HEK293T (cell line): ENCODE measurements at regions not wholly inside any gene's neighbourhood (a gene's known extent, or its start where the extent isn't known, plus 50 kb on each side); places are given as distances from the start of the nearest gene placed in this dataset.

Experiments
- SP1 ChIP-seq: fragments of 450-650 bp; IDR thresholded peaks from 2 replicates; pipeline ENCODE4 v1.6.1; 2017
- TARDBP ChIP-seq: fragments of 450-650 bp; IDR thresholded peaks from 2 replicates; pipeline ENCODE4 v1.6.1; 2016

DNA sequence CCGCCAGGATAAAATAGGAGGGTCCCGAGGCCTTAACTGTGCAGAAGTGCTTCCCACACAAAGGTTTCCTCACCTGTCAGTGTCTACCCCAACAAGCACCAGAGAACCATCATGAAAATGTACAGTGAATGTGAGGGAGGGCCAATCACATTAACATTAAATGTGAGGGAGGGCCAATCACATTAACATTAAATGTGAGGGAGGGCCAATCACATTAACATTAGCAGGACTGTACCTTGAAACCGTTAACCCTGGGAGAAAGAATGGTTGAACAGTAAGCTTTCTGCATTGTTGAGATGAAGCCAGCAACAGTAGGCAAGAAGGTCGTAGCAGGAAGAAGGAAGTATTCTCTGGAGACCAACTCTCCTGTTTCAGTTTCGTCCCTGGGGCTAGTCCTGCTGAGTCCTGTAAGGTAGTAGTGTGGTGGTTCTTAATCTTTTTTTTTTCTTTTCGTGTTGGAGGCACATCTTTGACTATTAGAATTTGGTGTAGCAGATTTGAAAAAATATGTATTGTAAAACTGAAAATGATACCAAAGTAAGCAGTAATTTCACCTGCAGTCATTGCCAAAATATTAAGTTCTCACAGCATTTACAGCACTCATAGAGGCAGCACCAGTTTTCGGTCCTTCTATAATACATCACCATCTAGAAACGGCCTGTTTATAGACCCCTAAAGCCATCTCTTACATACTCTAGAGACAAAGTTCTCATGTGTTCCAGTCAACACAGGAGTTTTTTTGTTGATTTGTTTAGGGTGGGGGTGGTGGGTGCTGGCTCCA, 98.6 kb upstream of the PPP2R5A start:
- TF ChIP-seq TARDBP: no peak
- TF ChIP-seq SP1: no peak
